ENCODE measurements at regions not wholly inside any gene's neighbourhood (a gene's known extent, or its start where the extent isn't known, plus 50 kb on each side); places are given as distances from the start of the nearest gene placed in this dataset.

GRCh38 chr3:17980863-17981262 lies 238.4 kb upstream of the TBC1D5 start:
- Histone ChIP-seq H3K9me3 (ENCODE audit: control insufficient read depth, low read depth, low read length) (no peaks in the 10 kb centered on the region), H2AFZ (ENCODE audit: control insufficient read depth, low read length) (no peak overlapping the region), H4K20me1 (ENCODE audit: control insufficient read depth, extremely low read depth, insufficient read depth, low read length) (no peaks in the 10 kb centered on the region), H3K27ac (ENCODE audit: control insufficient read depth, insufficient read depth, low read length) (no peak overlapping the region), H3K9me1 (ENCODE audit: control insufficient read depth, extremely low read depth, insufficient read depth, low read length) (no peaks in the 10 kb centered on the region), H3K36me3 (ENCODE audit: control insufficient read depth in 2 of 2, extremely low read depth in 1 of 2, insufficient read depth in 2 of 2, low read length in 2 of 2) (no peaks in the 10 kb centered on the region), H3K4me2 (ENCODE audit: control insufficient read depth, extremely low read depth, insufficient read depth, low read depth, low read length) (no peak overlapping the region), H3K27me3 (ENCODE audit: control insufficient read depth, extremely low read depth, insufficient read depth, low read length) (no peaks in the 10 kb centered on the region), H3K79me2 (ENCODE audit: control insufficient read depth, insufficient read depth, low read length) (no peaks in the 10 kb centered on the region), H3K9ac (ENCODE audit: control insufficient read depth, extremely low read depth, insufficient read depth, low read length) (no peak overlapping the region), H3K4me1 (ENCODE audit: control insufficient read depth, extremely low read depth, insufficient read depth, low read length) (no peaks in the 10 kb centered on the region), H3K4me3 (ENCODE audit: control insufficient read depth in 2 of 3, extremely low read depth in 1 of 3, insufficient read depth in 2 of 3, low read depth in 1 of 3, low read length in 3 of 3) (no peak overlapping the region)
- FAIRE-seq (no peak), DNase-seq (ENCODE audit: low read depth, low spot score) (no peak)
- dilution Hi-C loops (cut with MboI; ENCODE audit: extremely low pct_ligation_motif_present, low sequenced_read_pairs): no loop called here
- TF ChIP-seq CTCF (optimal IDR thresholded peaks at IDR 0.05 in 1 of 3, IDR thresholded peaks at IDR 0.05 in 1 of 3, conservative IDR thresholded peaks at IDR 0.05 in 1 of 3; ENCODE audit: extremely low read depth in 1 of 3, insufficient read depth in 2 of 3, low read length in 3 of 3): no peak
- TF ChIP-seq EZH2 (IDR thresholded peaks at IDR 0.05; ENCODE audit: low read length): no peak

GRCh38 chr3:17979911-17980310 lies 237.5 kb upstream of the TBC1D5 start:
- no peaks in the 10 kb centered on the region for H3K79me2 ChIP-seq (ENCODE audit: control insufficient read depth, insufficient read depth, low read length)
- no peaks in the 10 kb centered on the region for H3K36me3 ChIP-seq (ENCODE audit: control insufficient read depth in 2 of 2, extremely low read depth in 1 of 2, insufficient read depth in 2 of 2, low read length in 2 of 2)
- no peak overlapping the region for H3K4me2 ChIP-seq (ENCODE audit: control insufficient read depth, extremely low read depth, insufficient read depth, low read depth, low read length)
- H3K9ac ChIP-seq (ENCODE audit: control insufficient read depth, extremely low read depth, insufficient read depth, low read length): no peak overlapping the region
- H4K20me1 ChIP-seq (ENCODE audit: control insufficient read depth, extremely low read depth, insufficient read depth, low read length): no peaks in the 10 kb centered on the region
- H3K4me3 ChIP-seq (ENCODE audit: control insufficient read depth in 2 of 3, extremely low read depth in 1 of 3, insufficient read depth in 2 of 3, low read depth in 1 of 3, low read length in 3 of 3): no peak overlapping the region
- H2AFZ ChIP-seq (ENCODE audit: control insufficient read depth, low read length): no peak overlapping the region
- H3K4me1 ChIP-seq (ENCODE audit: control insufficient read depth, extremely low read depth, insufficient read depth, low read length): no peaks in the 10 kb centered on the region
- FAIRE-seq (no peak), DNase-seq (ENCODE audit: low read depth, low spot score) (no peak)
- no peaks in the 10 kb centered on the region for H3K27me3 ChIP-seq (ENCODE audit: control insufficient read depth, extremely low read depth, insufficient read depth, low read length)
- TF ChIP-seq CTCF (optimal IDR thresholded peaks at IDR 0.05 in 1 of 3, IDR thresholded peaks at IDR 0.05 in 1 of 3, conservative IDR thresholded peaks at IDR 0.05 in 1 of 3; ENCODE audit: extremely low read depth in 1 of 3, insufficient read depth in 2 of 3, low read length in 3 of 3) (no peak), EZH2 (IDR thresholded peaks at IDR 0.05; ENCODE audit: low read length) (no peak)
- no peaks in the 10 kb centered on the region for H3K9me1 ChIP-seq (ENCODE audit: control insufficient read depth, extremely low read depth, insufficient read depth, low read length)
- no peak overlapping the region for H3K27ac ChIP-seq (ENCODE audit: control insufficient read depth, insufficient read depth, low read length)
- dilution Hi-C loops (cut with MboI; ENCODE audit: extremely low pct_ligation_motif_present, low sequenced_read_pairs): no loop called here
- H3K9me3 ChIP-seq (ENCODE audit: control insufficient read depth, low read depth, low read length): no peaks in the 10 kb centered on the region
